ENCODE measurements at regions not wholly inside any gene's neighbourhood (a gene's known extent, or its start where the extent isn't known, plus 50 kb on each side); places are given as distances from the start of the nearest gene placed in this dataset.

DNA sequence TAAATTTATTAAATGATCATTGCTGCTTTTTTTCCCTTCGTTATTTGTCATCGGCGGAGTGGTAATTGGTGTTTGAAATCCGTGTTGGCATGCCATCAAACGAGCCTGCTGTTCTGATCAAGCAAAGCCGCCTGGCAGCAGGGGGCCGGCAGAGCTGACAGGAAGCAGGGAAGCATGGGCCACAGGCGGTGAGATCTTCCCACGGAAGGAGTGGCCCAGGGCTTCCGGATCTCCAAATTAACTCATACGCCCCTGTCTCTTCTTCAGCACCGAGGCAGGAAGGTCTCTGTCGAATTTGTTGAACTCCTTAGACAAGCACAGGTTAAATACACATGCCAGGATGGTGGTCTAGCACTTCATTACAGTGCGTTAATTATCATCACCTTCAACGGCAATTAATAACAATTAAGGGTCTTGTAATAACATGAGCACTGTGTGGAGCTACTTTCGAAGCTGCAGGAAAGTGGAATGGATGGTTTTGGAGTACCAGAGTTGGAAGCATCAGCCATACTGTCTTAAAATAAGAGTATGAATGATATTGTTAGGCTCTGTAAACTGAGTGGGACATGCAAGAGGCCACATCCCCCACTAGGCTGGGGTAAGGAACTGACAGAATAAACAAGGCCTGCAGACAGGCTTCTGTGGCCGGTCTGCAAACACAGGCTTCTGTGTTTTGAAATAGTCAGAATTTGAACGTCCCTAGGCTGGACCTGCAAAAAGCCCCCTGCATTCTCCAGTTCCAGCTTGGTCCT lies 199.4 kb upstream of the DAB1 start:
- intact Hi-C loops (cut with micrococcal nuclease; ENCODE audit: unreplicated experiment) (no loop called here), in situ Hi-C loops (cut with MboI) (no loop called here)
- ATAC-seq = no peak
- Histone ChIP-seq H3K27me3 (replicated peaks in 1 of 2; ENCODE audit: control insufficient read depth in 2 of 2, insufficient read depth in 2 of 2, low read length in 1 of 2) (no peaks in the 10 kb centered on the region), H2AFZ (ENCODE audit: control insufficient read depth, low read depth, low read length) (no peak overlapping the region), H3K9ac (ENCODE audit: control insufficient read depth, insufficient read depth, low read length) (no peak overlapping the region), H3K79me2 (ENCODE audit: control insufficient read depth, insufficient read depth, low read length) (no peaks in the 10 kb centered on the region), H3K4me2 (ENCODE audit: control insufficient read depth, insufficient read depth) (no peak overlapping the region), H3K9me3 (replicated peaks; ENCODE audit: control insufficient read depth, insufficient read depth, low read length) (no peaks in the 10 kb centered on the region), H3K27ac (ENCODE audit: control insufficient read depth, insufficient read depth) (no peak overlapping the region), H3K36me3 (ENCODE audit: control insufficient read depth in 2 of 2, insufficient read depth in 2 of 2, low read length in 1 of 2) (no peaks in the 10 kb centered on the region), H3K4me1 (ENCODE audit: control insufficient read depth, insufficient read depth, low read length) (no peaks in the 10 kb centered on the region), H3K4me3 (no peak overlapping the region), H4K20me1 (ENCODE audit: control insufficient read depth, insufficient read depth) (no peaks in the 10 kb centered on the region)
- no peak for TF ChIP-seq YY1 (IDR thresholded peaks at IDR 0.05; ENCODE audit: low read depth, low read length)
- no peak for TF ChIP-seq RCOR1 (conservative IDR thresholded peaks at IDR 0.05; ENCODE audit: low read depth, low read length)
- TF ChIP-seq IKZF2 (IDR thresholded peaks at IDR 0.05) = no peak
- TF ChIP-seq, protein P1, sequence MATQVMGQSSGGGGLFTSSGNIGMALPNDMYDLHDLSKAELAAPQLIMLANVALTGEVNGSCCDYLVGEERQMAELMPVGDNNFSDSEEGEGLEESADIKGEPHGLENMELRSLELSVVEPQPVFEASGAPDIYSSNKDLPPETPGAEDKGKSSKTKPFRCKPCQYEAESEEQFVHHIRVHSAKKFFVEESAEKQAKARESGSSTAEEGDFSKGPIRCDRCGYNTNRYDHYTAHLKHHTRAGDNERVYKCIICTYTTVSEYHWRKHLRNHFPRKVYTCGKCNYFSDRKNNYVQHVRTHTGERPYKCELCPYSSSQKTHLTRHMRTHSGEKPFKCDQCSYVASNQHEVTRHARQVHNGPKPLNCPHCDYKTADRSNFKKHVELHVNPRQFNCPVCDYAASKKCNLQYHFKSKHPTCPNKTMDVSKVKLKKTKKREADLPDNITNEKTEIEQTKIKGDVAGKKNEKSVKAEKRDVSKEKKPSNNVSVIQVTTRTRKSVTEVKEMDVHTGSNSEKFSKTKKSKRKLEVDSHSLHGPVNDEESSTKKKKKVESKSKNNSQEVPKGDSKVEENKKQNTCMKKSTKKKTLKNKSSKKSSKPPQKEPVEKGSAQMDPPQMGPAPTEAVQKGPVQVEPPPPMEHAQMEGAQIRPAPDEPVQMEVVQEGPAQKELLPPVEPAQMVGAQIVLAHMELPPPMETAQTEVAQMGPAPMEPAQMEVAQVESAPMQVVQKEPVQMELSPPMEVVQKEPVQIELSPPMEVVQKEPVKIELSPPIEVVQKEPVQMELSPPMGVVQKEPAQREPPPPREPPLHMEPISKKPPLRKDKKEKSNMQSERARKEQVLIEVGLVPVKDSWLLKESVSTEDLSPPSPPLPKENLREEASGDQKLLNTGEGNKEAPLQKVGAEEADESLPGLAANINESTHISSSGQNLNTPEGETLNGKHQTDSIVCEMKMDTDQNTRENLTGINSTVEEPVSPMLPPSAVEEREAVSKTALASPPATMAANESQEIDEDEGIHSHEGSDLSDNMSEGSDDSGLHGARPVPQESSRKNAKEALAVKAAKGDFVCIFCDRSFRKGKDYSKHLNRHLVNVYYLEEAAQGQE (IDR thresholded peaks at IDR 0.05; ENCODE audit: low read depth, low read length) = no peak
- no peak for TF ChIP-seq CBX3 (IDR thresholded peaks at IDR 0.05; ENCODE audit: borderline replicate concordance, low read depth)
- TF ChIP-seq POLR2A (IDR thresholded peaks at IDR 0.05; ENCODE audit: low read depth, low read length) = no peak
- POLR2A ChIA-PET = no interaction called here
- no peak for DNase-seq (ENCODE audit: low read depth, low spot score)
- WGBS (ENCODE audit: insufficient coverage, insufficient replicate concordance, low lambda C conversion rate, missing lambda C conversion rate) = 23% methylated on average over 18 of the region's 18 CpGs
- no TSS peak for BruUV-seq (replicated peaks)
- SMC1A ChIA-PET (ENCODE audit: uncharacterized antibody, unreplicated experiment) = no interaction called here
- RAD21 ChIA-PET (ENCODE audit: unreplicated experiment) = no interaction called here
- no peak for FAIRE-seq
- CTCF ChIA-PET = no interaction called here

Measured in GM12878 (cell line).